Stomach (tissue), 4 donors: ENCODE measurements at regions not wholly inside any gene's neighbourhood (a gene's known extent, or its start where the extent isn't known, plus 50 kb on each side); places are given as distances from the start of the nearest gene placed in this dataset.

Source experiments
- EP300 ChIP-seq: sonication (generic); formaldehyde crosslinking; IDR thresholded peaks from one replicate; pipeline ENCODE4 v1.6.1; 2017; ENCODE audit warnings: antibody characterized with exemption
- POLR2A ChIP-seq, 4 donors: fragments of 450-650 bp; IDR thresholded peaks; one replicate each; pipeline ENCODE4 v1.6.1; 2016; ENCODE audit warnings: antibody characterized with exemption in 4 of 4, control low read depth in 2 of 4, mild to moderate bottlenecking in 1 of 4, moderate library complexity in 1 of 4
- POLR2AphosphoS5 ChIP-seq, 3 donors: sonication (generic); formaldehyde crosslinking; IDR thresholded peaks; one replicate each; pipeline ENCODE4 v1.6.1; 2016; ENCODE audit warnings: antibody characterized with exemption in 3 of 3
- TF ChIP-seq, protein P1 (sequence below), 7 experiments: fragments of 450-650 bp in 4 of 7; fragments of 200-600 bp in 3 of 7; sonication (generic) in 3 of 7; IDR thresholded peaks; one replicate each; pipeline ENCODE4 v1.5.1; 2016 to 2019; ENCODE audit warnings: antibody characterized with exemption in 7 of 7, control low read depth in 2 of 7, mild to moderate bottlenecking in 1 of 7

DNA sequence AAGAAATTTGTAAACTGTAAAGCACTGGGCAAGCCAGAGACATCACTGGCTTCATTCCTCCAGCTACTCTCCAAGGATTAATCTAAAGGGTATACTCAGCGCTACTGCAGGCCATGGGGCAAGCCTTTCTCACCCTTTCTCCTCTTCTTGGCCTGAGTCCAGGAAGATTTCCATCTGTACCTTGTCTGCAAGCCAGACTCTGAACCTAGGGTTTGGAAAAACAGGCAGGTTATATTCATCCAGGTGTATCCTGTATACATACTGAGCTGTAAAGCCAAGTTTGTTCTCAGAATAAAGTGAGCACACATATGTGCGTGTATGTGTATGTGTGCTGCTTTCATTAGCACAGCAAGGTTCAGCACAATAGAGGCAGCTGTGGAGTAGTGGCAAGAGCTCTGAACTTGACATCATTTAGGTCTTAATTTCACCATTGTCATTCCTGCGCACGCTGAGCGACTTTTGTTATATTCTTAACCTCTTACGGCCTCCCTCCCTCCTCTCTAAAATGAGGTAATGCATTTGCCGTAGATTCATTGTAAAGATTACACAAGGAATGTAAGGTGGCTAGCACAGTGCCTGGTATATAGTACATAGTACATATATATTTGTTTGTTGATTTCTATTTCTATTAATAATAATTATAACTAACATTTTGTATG lies 128.1 kb upstream of the JUN start:
- TF ChIP-seq, protein P1, sequence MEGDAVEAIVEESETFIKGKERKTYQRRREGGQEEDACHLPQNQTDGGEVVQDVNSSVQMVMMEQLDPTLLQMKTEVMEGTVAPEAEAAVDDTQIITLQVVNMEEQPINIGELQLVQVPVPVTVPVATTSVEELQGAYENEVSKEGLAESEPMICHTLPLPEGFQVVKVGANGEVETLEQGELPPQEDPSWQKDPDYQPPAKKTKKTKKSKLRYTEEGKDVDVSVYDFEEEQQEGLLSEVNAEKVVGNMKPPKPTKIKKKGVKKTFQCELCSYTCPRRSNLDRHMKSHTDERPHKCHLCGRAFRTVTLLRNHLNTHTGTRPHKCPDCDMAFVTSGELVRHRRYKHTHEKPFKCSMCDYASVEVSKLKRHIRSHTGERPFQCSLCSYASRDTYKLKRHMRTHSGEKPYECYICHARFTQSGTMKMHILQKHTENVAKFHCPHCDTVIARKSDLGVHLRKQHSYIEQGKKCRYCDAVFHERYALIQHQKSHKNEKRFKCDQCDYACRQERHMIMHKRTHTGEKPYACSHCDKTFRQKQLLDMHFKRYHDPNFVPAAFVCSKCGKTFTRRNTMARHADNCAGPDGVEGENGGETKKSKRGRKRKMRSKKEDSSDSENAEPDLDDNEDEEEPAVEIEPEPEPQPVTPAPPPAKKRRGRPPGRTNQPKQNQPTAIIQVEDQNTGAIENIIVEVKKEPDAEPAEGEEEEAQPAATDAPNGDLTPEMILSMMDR (IDR thresholded peaks at IDR 0.05) = no peak
- TF ChIP-seq POLR2A (IDR thresholded peaks at IDR 0.05) = no peak
- TF ChIP-seq POLR2AphosphoS5 (IDR thresholded peaks at IDR 0.05) = no peak
- no peak for TF ChIP-seq EP300
